ENCODE measurements at regions not wholly inside any gene's neighbourhood (a gene's known extent, or its start where the extent isn't known, plus 50 kb on each side); places are given as distances from the start of the nearest gene placed in this dataset.

GRCh38 chr13:73390100-73390499, 331.3 kb downstream of the KLF5 start:
- TF ChIP-seq CTCF (IDR thresholded peaks at IDR 0.05), result no peak
- TF ChIP-seq POLR2A (IDR thresholded peaks at IDR 0.05), result no peak

Data from ovary (tissue), 3 donors.